ENCODE measurements at regions not wholly inside any gene's neighbourhood (a gene's known extent, or its start where the extent isn't known, plus 50 kb on each side); places are given as distances from the start of the nearest gene placed in this dataset.

- peak; percentile 81; the same call in 1 of the 2 replicates for TF ChIP-seq ZNF414 (CRISPR knock-in tag; IDR thresholded peaks at IDR 0.05)
- TF ChIP-seq ZNF609 (CRISPR knock-in tag; IDR thresholded peaks at IDR 0.05; ENCODE audit: borderline replicate concordance): peak; percentile 77; the same call in 1 of the 2 replicates
- peak; percentile 37; the same call in 1 of the 2 replicates for TF ChIP-seq GMEB1 (CRISPR knock-in tag; IDR thresholded peaks at IDR 0.05; ENCODE audit: borderline replicate concordance)
- TF ChIP-seq NBN (conservative IDR thresholded peaks at IDR 0.05): no peak
- peak; percentile 64; the same call in 1 of the 2 replicates for TF ChIP-seq ZNF317 (CRISPR knock-in tag; IDR thresholded peaks at IDR 0.05)
- TF ChIP-seq ZNF674 (CRISPR knock-in tag; IDR thresholded peaks at IDR 0.05; ENCODE audit: low read depth): no peak
- TF ChIP-seq ZNF280B (CRISPR knock-in tag; IDR thresholded peaks at IDR 0.05; ENCODE audit: borderline replicate concordance): no peak
- TF ChIP-seq EP300 (IDR thresholded peaks at IDR 0.05; ENCODE audit: low read depth in 2 of 2, low read length in 2 of 2): peak in 1 of 2 experiments; percentile 99; a peak in 2 of 4 replicates
- TF ChIP-seq EP300 (CRISPR knock-in tag; IDR thresholded peaks at IDR 0.05; ENCODE audit: borderline replicate concordance): peak; percentile 98
- no peak for TF ChIP-seq HBP1 (CRISPR knock-in tag; IDR thresholded peaks at IDR 0.05; ENCODE audit: low read depth)
- no peak for TF ChIP-seq SNRNP70 (IDR thresholded peaks at IDR 0.05; ENCODE audit: low read depth, low read length)
- peak; percentile 97 for TF ChIP-seq TBX2 (CRISPR knock-in tag; IDR thresholded peaks at IDR 0.05; ENCODE audit: borderline replicate concordance)
- no peak for TF ChIP-seq ZNF841 (CRISPR knock-in tag; IDR thresholded peaks at IDR 0.05; ENCODE audit: borderline replicate concordance)
- no peak for TF ChIP-seq SRY (CRISPR knock-in tag; IDR thresholded peaks at IDR 0.05)
- peak; percentile 99 for TF ChIP-seq HMG20A (CRISPR knock-in tag; IDR thresholded peaks at IDR 0.05; ENCODE audit: borderline replicate concordance)
- no peak for TF ChIP-seq ZFP36L2 (CRISPR knock-in tag; IDR thresholded peaks at IDR 0.05)
- no peak for TF ChIP-seq ZBTB3 (CRISPR knock-in tag; IDR thresholded peaks at IDR 0.05; ENCODE audit: borderline replicate concordance, low read depth)
- TF ChIP-seq IKZF4 (CRISPR knock-in tag; IDR thresholded peaks at IDR 0.05; ENCODE audit: borderline replicate concordance, low read depth, not compliant biosample characterization): no peak
- TF ChIP-seq SRSF1 (optimal IDR thresholded peaks at IDR 0.05; ENCODE audit: low read depth, low read length): no peak
- peak; percentile 81 for TF ChIP-seq ESRRA (CRISPR knock-in tag; IDR thresholded peaks at IDR 0.05; ENCODE audit: low read depth)
These were observed 1178.9 kb downstream of the FLRT2 start (continued) for GRCh38 chr14:86708846-86709339.
